ENCODE measurements at regions not wholly inside any gene's neighbourhood (a gene's known extent, or its start where the extent isn't known, plus 50 kb on each side); places are given as distances from the start of the nearest gene placed in this dataset.
"Not testable (repeated sequence)": the region's sequence is repeated elsewhere in the genome, so short reads cannot be mapped to it uniquely, and the experiment has no call there.

DNA sequence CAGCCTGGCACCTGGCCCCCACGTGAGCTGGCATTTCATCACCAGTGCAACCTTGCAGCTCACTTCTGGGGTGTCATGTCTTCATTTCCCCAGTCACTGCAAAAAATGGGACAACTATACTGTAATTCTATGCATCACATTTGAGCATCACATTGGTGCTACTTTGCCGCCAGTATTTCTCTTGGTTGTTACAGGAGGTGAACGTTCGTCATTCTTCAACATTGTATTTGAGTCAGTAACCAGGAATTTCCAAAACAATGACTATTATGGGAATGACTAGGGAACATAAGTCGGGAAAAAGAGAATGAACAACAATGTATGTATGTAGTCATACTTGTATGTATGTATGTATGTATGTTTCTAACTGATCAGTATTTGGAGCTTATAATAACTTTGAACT is 1278.0 kb downstream of the EFNA5 start:
- no peak overlapping the region for H2BK12ac ChIP-seq (ENCODE audit: insufficient read length, low read depth, low read length)
- no peak overlapping the region for H3K4me3 Mint-ChIP-seq
- no peak overlapping the region for H3K9ac ChIP-seq (ENCODE audit: extremely low read depth, insufficient read length, low read length)
- H3K79me2 ChIP-seq (ENCODE audit: insufficient read depth, low read length): no peaks in the 10 kb centered on the region
- no peaks in the 10 kb centered on the region for H3K27me3 ChIP-seq (ENCODE audit: insufficient read depth, low read length)
- TF ChIP-seq, protein P1, sequence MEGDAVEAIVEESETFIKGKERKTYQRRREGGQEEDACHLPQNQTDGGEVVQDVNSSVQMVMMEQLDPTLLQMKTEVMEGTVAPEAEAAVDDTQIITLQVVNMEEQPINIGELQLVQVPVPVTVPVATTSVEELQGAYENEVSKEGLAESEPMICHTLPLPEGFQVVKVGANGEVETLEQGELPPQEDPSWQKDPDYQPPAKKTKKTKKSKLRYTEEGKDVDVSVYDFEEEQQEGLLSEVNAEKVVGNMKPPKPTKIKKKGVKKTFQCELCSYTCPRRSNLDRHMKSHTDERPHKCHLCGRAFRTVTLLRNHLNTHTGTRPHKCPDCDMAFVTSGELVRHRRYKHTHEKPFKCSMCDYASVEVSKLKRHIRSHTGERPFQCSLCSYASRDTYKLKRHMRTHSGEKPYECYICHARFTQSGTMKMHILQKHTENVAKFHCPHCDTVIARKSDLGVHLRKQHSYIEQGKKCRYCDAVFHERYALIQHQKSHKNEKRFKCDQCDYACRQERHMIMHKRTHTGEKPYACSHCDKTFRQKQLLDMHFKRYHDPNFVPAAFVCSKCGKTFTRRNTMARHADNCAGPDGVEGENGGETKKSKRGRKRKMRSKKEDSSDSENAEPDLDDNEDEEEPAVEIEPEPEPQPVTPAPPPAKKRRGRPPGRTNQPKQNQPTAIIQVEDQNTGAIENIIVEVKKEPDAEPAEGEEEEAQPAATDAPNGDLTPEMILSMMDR (conservative IDR thresholded peaks at IDR 0.05): no peak
- H3K14ac ChIP-seq (ENCODE audit: insufficient read depth, low read length): no peak overlapping the region
- no peak overlapping the region for H3K27ac ChIP-seq (ENCODE audit: insufficient read length, low read depth, low read length)
- no peaks in the 10 kb centered on the region for H3K27me3 Mint-ChIP-seq (ENCODE audit: low read depth)
- no peaks in the 10 kb centered on the region for H3K9me3 Mint-ChIP-seq
- no peak overlapping the region for H2BK20ac ChIP-seq (ENCODE audit: low read depth, low read length, poor library complexity, severe bottlenecking)
- no peak for DNase-seq
- no peak overlapping the region for H2BK15ac ChIP-seq (ENCODE audit: low read depth, low read length)
- no peak overlapping the region for H2AK5ac ChIP-seq (ENCODE audit: insufficient read length, low read length)
- no peaks in the 10 kb centered on the region for H3K4me1 ChIP-seq (ENCODE audit: insufficient read depth, low read length)
- H2AFZ ChIP-seq (ENCODE audit: low read length): no peak overlapping the region
- no peak overlapping the region for H2BK120ac ChIP-seq (ENCODE audit: low read depth, low read length, poor library complexity, severe bottlenecking)
- H3K4me1 Mint-ChIP-seq: no peaks in the 10 kb centered on the region
- no peak overlapping the region for H3K27ac Mint-ChIP-seq
- H3K4me2 ChIP-seq (ENCODE audit: insufficient read depth, insufficient read length, low read length): no peak overlapping the region
- H3K56ac ChIP-seq (ENCODE audit: insufficient read length, low read depth, low read length): no peak overlapping the region
- no peaks in the 10 kb centered on the region for H3K23me2 ChIP-seq (ENCODE audit: insufficient read length, low read depth, low read length, poor library complexity, severe bottlenecking)
- no peak overlapping the region for H4K91ac ChIP-seq (ENCODE audit: insufficient read length, low read depth, low read length)
- no peaks in the 10 kb centered on the region for H3K79me1 ChIP-seq (ENCODE audit: insufficient read depth, low read depth, low read length, poor library complexity, severe bottlenecking)
- no peak overlapping the region for H3K23ac ChIP-seq (ENCODE audit: insufficient read length, low read depth, low read length)
- no peaks in the 10 kb centered on the region for H3K9me3 ChIP-seq (ENCODE audit: control insufficient read depth, low read depth, low read length)
- no peak overlapping the region for H3T11ph ChIP-seq (ENCODE audit: low read length)
- no peak overlapping the region for H2BK5ac ChIP-seq (ENCODE audit: insufficient read length, low read length)
- H4K8ac ChIP-seq (replicated peaks; ENCODE audit: insufficient read length, low read depth, low read length): no peak overlapping the region
- H3K18ac ChIP-seq (ENCODE audit: insufficient read length, low read depth, low read length): no peak overlapping the region
- no peak overlapping the region for H4K5ac ChIP-seq (ENCODE audit: insufficient read length, low read depth, low read length)
- H3K36me3 Mint-ChIP-seq (ENCODE audit: insufficient read depth in 1 of 3, low read depth in 3 of 3): no peaks in the 10 kb centered on the region
- no peaks in the 10 kb centered on the region for H4K20me1 ChIP-seq (ENCODE audit: control insufficient read depth, insufficient read depth, insufficient read length)
- no CpG with 5 or more reads among the region's 5 CpGs for WGBS (ENCODE audit: extremely low coverage, insufficient read length, low lambda C conversion rate)
- H3K4ac ChIP-seq (ENCODE audit: low read depth, low read length): no peak overlapping the region

DNA sequence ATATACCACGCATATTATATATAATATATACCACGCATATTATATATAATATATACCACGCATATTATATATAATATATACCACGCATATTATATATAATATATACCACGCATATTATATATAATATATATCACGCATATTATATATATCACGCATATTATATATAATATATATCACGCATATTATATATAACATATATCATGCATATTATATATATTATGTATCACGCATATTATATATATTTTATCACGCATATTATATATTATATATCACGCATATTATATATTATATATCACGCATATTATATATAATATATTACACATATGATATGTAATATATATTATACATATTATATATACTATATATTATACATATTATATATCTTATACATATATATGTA is 1283.0 kb downstream of the EFNA5 start:
- H3K4me3 Mint-ChIP-seq; H3K9me3 ChIP-seq (ENCODE audit: control insufficient read depth, low read depth, low read length); H3K27ac Mint-ChIP-seq; DNase-seq; H3K27ac ChIP-seq (ENCODE audit: insufficient read length, low read depth, low read length); H3K27me3 ChIP-seq (ENCODE audit: insufficient read depth, low read length); H3K4me2 ChIP-seq (ENCODE audit: insufficient read depth, insufficient read length, low read length); H3K14ac ChIP-seq (ENCODE audit: insufficient read depth, low read length); H2BK12ac ChIP-seq (ENCODE audit: insufficient read length, low read depth, low read length); H3K79me1 ChIP-seq (ENCODE audit: insufficient read depth, low read depth, low read length, poor library complexity, severe bottlenecking); H4K5ac ChIP-seq (ENCODE audit: insufficient read length, low read depth, low read length); H3K23me2 ChIP-seq (ENCODE audit: insufficient read length, low read depth, low read length, poor library complexity, severe bottlenecking); H3K36me3 Mint-ChIP-seq (ENCODE audit: insufficient read depth in 1 of 3, low read depth in 3 of 3); H4K20me1 ChIP-seq (ENCODE audit: control insufficient read depth, insufficient read depth, insufficient read length); H2AFZ ChIP-seq (ENCODE audit: low read length); H3K56ac ChIP-seq (ENCODE audit: insufficient read length, low read depth, low read length); H3K9me3 Mint-ChIP-seq; H2BK120ac ChIP-seq (ENCODE audit: low read depth, low read length, poor library complexity, severe bottlenecking); H3T11ph ChIP-seq (ENCODE audit: low read length); H3K4ac ChIP-seq (ENCODE audit: low read depth, low read length); H2AK5ac ChIP-seq (ENCODE audit: insufficient read length, low read length); H3K18ac ChIP-seq (ENCODE audit: insufficient read length, low read depth, low read length); H2BK15ac ChIP-seq (ENCODE audit: low read depth, low read length); H4K91ac ChIP-seq (ENCODE audit: insufficient read length, low read depth, low read length); H4K8ac ChIP-seq (replicated peaks; ENCODE audit: insufficient read length, low read depth, low read length); H3K79me2 ChIP-seq (ENCODE audit: insufficient read depth, low read length); H3K4me1 ChIP-seq (ENCODE audit: insufficient read depth, low read length); H2BK20ac ChIP-seq (ENCODE audit: low read depth, low read length, poor library complexity, severe bottlenecking); H3K9ac ChIP-seq (ENCODE audit: extremely low read depth, insufficient read length, low read length); H3K27me3 Mint-ChIP-seq (ENCODE audit: low read depth); H2BK5ac ChIP-seq (ENCODE audit: insufficient read length, low read length); H3K4me1 Mint-ChIP-seq; H3K23ac ChIP-seq (ENCODE audit: insufficient read length, low read depth, low read length): not testable (repeated sequence)
- no CpG with 5 or more reads among the region's 12 CpGs for WGBS (ENCODE audit: extremely low coverage, insufficient read length, low lambda C conversion rate)
